GM12878 (cell line): ENCODE measurements at regions not wholly inside any gene's neighbourhood (a gene's known extent, or its start where the extent isn't known, plus 50 kb on each side); places are given as distances from the start of the nearest gene placed in this dataset.

Experiments
- ATF7 ChIP-seq: fragments of 450-650 bp; IDR thresholded peaks from 2 replicates; pipeline ENCODE4 v1.6.1; 2016; ENCODE audit warnings: low read depth, mild to moderate bottlenecking
- BCL11A ChIP-seq: IDR thresholded peaks from 2 replicates; pipeline ENCODE4 v1.6.1; 2011; ENCODE audit warnings: low read depth, low read length
- BHLHE40 ChIP-seq, 2 experiments: fragments of 450-650 bp in 1 of 2; IDR thresholded peaks; 2 replicates each; pipeline ENCODE4 v1.6.1; 2011 to 2017; ENCODE audit warnings: low read depth in 2 of 2, borderline replicate concordance in 1 of 2, improper control_type of control experiment in 1 of 2, low read length in 1 of 2, mild to moderate bottlenecking in 1 of 2
- CREB1 ChIP-seq: IDR thresholded peaks from 2 replicates; pipeline ENCODE4 v1.6.1; 2012; ENCODE audit warnings: low read depth, mild to moderate bottlenecking, inconsistent platforms
- JUNB ChIP-seq: IDR thresholded peaks from 2 replicates; pipeline ENCODE4 v1.6.1; 2016; ENCODE audit warnings: antibody characterized with exemption, mild to moderate bottlenecking
- KLF5 ChIP-seq: fragments of 450-650 bp; IDR thresholded peaks from 2 replicates; pipeline ENCODE4 v1.6.1; 2014; ENCODE audit warnings: mild to moderate bottlenecking; ENCODE audit not compliant: partially characterized antibody
- MEF2B ChIP-seq: fragments of 450-650 bp; IDR thresholded peaks from 2 replicates; pipeline ENCODE4 v1.6.1; 2018; ENCODE audit warnings: mild to moderate bottlenecking, moderate library complexity; ENCODE audit not compliant: partially characterized antibody, poor library complexity, severe bottlenecking
- PKNOX1 ChIP-seq: fragments of 450-650 bp; IDR thresholded peaks from 2 replicates; pipeline ENCODE4 v1.6.1; 2016; ENCODE audit warnings: mild to moderate bottlenecking
- PRDM15 ChIP-seq: fragments of 450-650 bp; formaldehyde crosslinking; IDR thresholded peaks from 2 replicates; pipeline ENCODE4 v1.4.0; 2020; ENCODE audit warnings: mild to moderate bottlenecking, moderate library complexity
- RCOR1 ChIP-seq: conservative IDR thresholded peaks from 2 replicates; pipeline ENCODE4 v1.6.1; 2012; ENCODE audit warnings: low read depth, low read length, improper control_type of control experiment
- RUNX3 ChIP-seq: IDR thresholded peaks from 2 replicates; pipeline ENCODE4 v1.6.1; 2012; ENCODE audit warnings: low read length, inconsistent platforms
- STAT3 ChIP-seq: IDR thresholded peaks from 2 replicates; pipeline ENCODE4 v1.6.1; 2011; ENCODE audit warnings: low read depth, low read length, improper control_type of control experiment
- SUZ12 ChIP-seq: fragments of 200-600 bp; sonication (generic); IDR thresholded peaks from one replicate; pipeline ENCODE4 v1.6.1; 2018; ENCODE audit warnings: antibody characterized with exemption, mild to moderate bottlenecking; ENCODE audit not compliant: unreplicated experiment
- ZNF217 ChIP-seq: fragments of 450-650 bp; IDR thresholded peaks from 2 replicates; pipeline ENCODE4 v1.6.1; 2017; ENCODE audit warnings: antibody characterized with exemption, mild to moderate bottlenecking
- TF ChIP-seq, protein P1 (sequence below): fragments of 450-650 bp; IDR thresholded peaks from 2 replicates; pipeline ENCODE4 v1.6.1; 2017; ENCODE audit warnings: mild to moderate bottlenecking

DNA sequence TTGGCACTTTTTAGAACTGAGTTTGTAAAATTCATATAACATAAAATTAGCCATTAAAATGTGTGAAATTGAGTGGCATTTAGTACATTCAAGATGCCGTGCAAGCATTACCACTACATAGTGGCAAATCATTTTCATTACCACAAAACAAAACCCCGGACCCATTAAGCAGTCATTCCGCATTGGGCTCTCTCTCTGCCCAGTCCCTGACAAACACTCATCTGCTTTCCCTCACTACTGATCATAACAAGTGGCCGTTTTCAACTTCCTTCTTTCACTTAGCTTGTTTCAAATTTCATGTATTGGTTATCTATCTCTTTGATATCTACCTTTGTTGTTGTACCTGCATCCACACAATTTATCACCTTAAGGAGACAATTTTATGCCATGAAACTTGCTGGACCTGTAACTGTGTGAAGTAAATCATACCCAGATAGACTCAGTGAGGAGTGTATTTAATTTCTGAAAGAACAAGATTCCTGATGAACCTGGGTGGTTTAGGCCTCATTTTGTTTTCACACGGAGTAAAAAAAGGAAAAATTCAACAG is 202.1 kb downstream of the OR13H1 start (continued):
- TF ChIP-seq PRDM15 (CRISPR knock-in tag) = no peak
- TF ChIP-seq CREB1 = no peak
- TF ChIP-seq MEF2B = no peak
- TF ChIP-seq ZNF217 = no peak
- TF ChIP-seq BCL11A = no peak
- no peak for TF ChIP-seq KLF5
- TF ChIP-seq JUNB = no peak
- TF ChIP-seq, protein P1, sequence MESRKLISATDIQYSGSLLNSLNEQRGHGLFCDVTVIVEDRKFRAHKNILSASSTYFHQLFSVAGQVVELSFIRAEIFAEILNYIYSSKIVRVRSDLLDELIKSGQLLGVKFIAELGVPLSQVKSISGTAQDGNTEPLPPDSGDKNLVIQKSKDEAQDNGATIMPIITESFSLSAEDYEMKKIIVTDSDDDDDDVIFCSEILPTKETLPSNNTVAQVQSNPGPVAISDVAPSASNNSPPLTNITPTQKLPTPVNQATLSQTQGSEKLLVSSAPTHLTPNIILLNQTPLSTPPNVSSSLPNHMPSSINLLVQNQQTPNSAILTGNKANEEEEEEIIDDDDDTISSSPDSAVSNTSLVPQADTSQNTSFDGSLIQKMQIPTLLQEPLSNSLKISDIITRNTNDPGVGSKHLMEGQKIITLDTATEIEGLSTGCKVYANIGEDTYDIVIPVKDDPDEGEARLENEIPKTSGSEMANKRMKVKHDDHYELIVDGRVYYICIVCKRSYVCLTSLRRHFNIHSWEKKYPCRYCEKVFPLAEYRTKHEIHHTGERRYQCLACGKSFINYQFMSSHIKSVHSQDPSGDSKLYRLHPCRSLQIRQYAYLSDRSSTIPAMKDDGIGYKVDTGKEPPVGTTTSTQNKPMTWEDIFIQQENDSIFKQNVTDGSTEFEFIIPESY = no peak
- no peak for TF ChIP-seq SUZ12
- TF ChIP-seq PKNOX1 = 0 out of 2 replicates have a peak, but pooled peaks have one; percentile 24
- no peak for TF ChIP-seq RCOR1
- no peak for TF ChIP-seq ATF7
- no peak for TF ChIP-seq STAT3
- 0 out of 4 replicates have a peak, but pooled peaks of 1 of the 2 experiments have one; percentile 8 for TF ChIP-seq BHLHE40 (IDR thresholded peaks at IDR 0.05; ENCODE audit: borderline replicate concordance in 1 of 2, low read depth in 2 of 2, low read length in 1 of 2)
- no peak for TF ChIP-seq RUNX3
